HCT116 (cell line): ENCODE measurements at regions not wholly inside any gene's neighbourhood (a gene's known extent, or its start where the extent isn't known, plus 50 kb on each side); places are given as distances from the start of the nearest gene placed in this dataset.

Experiments used
- ATAC-seq: fragments of 200-7000 bp; cut with Tn5 transposase; 2 replicates; pipeline ENCODE4 v1.9.1; 2020; ENCODE audit warnings: mild to moderate bottlenecking, moderate library complexity
- BruUV-seq: library from RNA; stranded (reverse); fragments of 400-500 nt; replicated peaks from 2 replicates; lab custom pipeline; 2021; lab: Mats Ljungman, UMichigan
- CTCF ChIA-PET: fragments of 300-600 bp; sonication (Branson Sonifier 250); formaldehyde crosslinking; loops from one replicate; lab custom pipeline; 2021; ENCODE audit warnings: antibody characterized with exemption; lab: Charles Lee
- POLR2A ChIA-PET: fragments of 300-600, 350-600 bp; sonication (Branson Sonifier 250); formaldehyde crosslinking; loops from one replicate; lab custom pipeline; 2021; ENCODE audit warnings: antibody characterized with exemption; lab: Charles Lee
- RAD21 ChIA-PET, 2 experiments: fragments of 300-600 bp; sonication (Branson Sonifier 250); formaldehyde crosslinking; loops; one replicate each; lab custom pipeline; 2023; ENCODE audit warnings: low total read pairs in 2 of 2; ENCODE audit not compliant: uncharacterized antibody in 2 of 2, unreplicated experiment in 2 of 2, low non-redundant PET in 1 of 2; lab: Charles Lee
- DNase-seq: peaks from one replicate; pipeline ENCODE4 v3.0.0-alpha.2; 2010; ENCODE audit warnings: low read depth, low spot score
- H2AFZ ChIP-seq: fragments of 200-600 bp; shearing (Covaris generic), sonication (generic); 2 replicates; pipeline ENCODE4 v1.6.1; 2017; ENCODE audit warnings: low read depth, mixed run types, mixed read lengths, antibody characterized with exemption, low read length; ENCODE audit not compliant: poor library complexity, severe bottlenecking
- H3K27ac ChIP-seq: 2 replicates; pipeline ENCODE4 v1.5.1; 2012; ENCODE audit warnings: low read depth, low read length
- H3K27me3 ChIP-seq: fragments of 200-600 bp; sonication (generic); 2 replicates; pipeline ENCODE4 v1.6.1; 2016; ENCODE audit warnings: mixed run types, low read length, mixed read lengths; ENCODE audit not compliant: insufficient read depth
- H3K36me3 ChIP-seq, 2 experiments: fragments of 200-500 bp in 1 of 2; fragments of 200-600 bp in 1 of 2; sonication (Bioruptor generic) in 1 of 2; sonication (generic) in 1 of 2; 2 replicates each; pipeline versions ENCODE4 v1.5.1 to v1.6.1; 2014 to 2016; ENCODE audit warnings: low read length in 2 of 2, inconsistent platforms in 1 of 2, mixed read lengths in 1 of 2, mixed run types in 1 of 2; ENCODE audit not compliant: insufficient read depth in 2 of 2, control insufficient read depth in 1 of 2
- H3K4me1 ChIP-seq, 2 experiments: fragments of 200-600 bp in 1 of 2; sonication (generic) in 1 of 2; 2 replicates each; pipeline versions ENCODE4 v1.5.1 to v1.6.1; 2012 to 2017; ENCODE audit warnings: low read length in 2 of 2, inconsistent platforms in 1 of 2, mild to moderate bottlenecking in 1 of 2, mixed read lengths in 1 of 2, mixed run types in 1 of 2, moderate library complexity in 1 of 2; ENCODE audit not compliant: insufficient read depth in 2 of 2, control insufficient read depth in 1 of 2
- H3K4me2 ChIP-seq: fragments of 200-600 bp; sonication (generic); 2 replicates; pipeline ENCODE4 v1.6.1; 2017; ENCODE audit warnings: mixed run types, low read length, mixed read lengths
- H3K4me3 ChIP-seq, 2 experiments: fragments of 200-600 bp in 1 of 2; sonication (generic) in 1 of 2; replicated peaks in 1 of 2; 2 replicates each; pipeline ENCODE4 v1.5.1; 2011 to 2016; ENCODE audit warnings: low read length in 2 of 2, control low read depth in 1 of 2, low read depth in 1 of 2, mild to moderate bottlenecking in 1 of 2, mixed read lengths in 1 of 2, mixed run types in 1 of 2
- H3K79me2 ChIP-seq: fragments of 200-600 bp; sonication (generic); 2 replicates; pipeline ENCODE4 v1.6.1; 2017; ENCODE audit warnings: mild to moderate bottlenecking, mixed run types, low read length, moderate library complexity, mixed read lengths; ENCODE audit not compliant: insufficient read depth
- H3K9ac ChIP-seq: fragments of 200-600 bp; sonication (generic); 2 replicates; pipeline ENCODE4 v1.6.1; 2016; ENCODE audit warnings: low read length, mixed read lengths
- H3K9me2 ChIP-seq: fragments of 200-600 bp; sonication (generic), shearing (Covaris generic); 2 replicates; pipeline ENCODE4 v1.6.1; 2017; ENCODE audit warnings: mixed run types, mild to moderate bottlenecking, moderate library complexity; ENCODE audit not compliant: insufficient read depth
- H3K9me3 ChIP-seq, 2 experiments: fragments of 200-500 bp in 1 of 2; fragments of 200-600 bp in 1 of 2; sonication (Bioruptor generic) in 1 of 2; sonication (generic) in 1 of 2; 2 replicates each; pipeline ENCODE4 v1.6.1; 2014 to 2017; ENCODE audit warnings: low read length in 2 of 2, mixed read lengths in 2 of 2, inconsistent platforms in 1 of 2, low read depth in 1 of 2, mild to moderate bottlenecking in 1 of 2, mixed run types in 1 of 2, moderate library complexity in 1 of 2; ENCODE audit not compliant: control insufficient read depth in 1 of 2, insufficient read depth in 1 of 2
- H4K20me1 ChIP-seq: fragments of 200-600 bp; sonication (generic), shearing (Covaris generic); 2 replicates; pipeline ENCODE4 v1.6.1; 2017; ENCODE audit warnings: mixed run types, mild to moderate bottlenecking, moderate library complexity; ENCODE audit not compliant: insufficient read depth
- CBX3 ChIP-seq: IDR thresholded peaks from 2 replicates; pipeline ENCODE4 v1.6.1; 2012; ENCODE audit warnings: low read depth
- CEBPB ChIP-seq: IDR thresholded peaks from 2 replicates; pipeline ENCODE4 v1.6.1; 2012; ENCODE audit warnings: low read depth
- ELF1 ChIP-seq: IDR thresholded peaks from 2 replicates; pipeline ENCODE4 v1.6.1; 2012; ENCODE audit warnings: low read depth, borderline replicate concordance
- EZH2 ChIP-seq: fragments of 200-600 bp; sonication (generic); IDR thresholded peaks from 2 replicates; pipeline ENCODE4 v1.6.1; 2017; ENCODE audit warnings: antibody characterized with exemption, mixed run types
- EZH2phosphoT487 ChIP-seq: fragments of 200-600 bp; IDR thresholded peaks from 2 replicates; pipeline ENCODE4 v1.6.1; 2018; ENCODE audit warnings: antibody characterized with exemption, borderline replicate concordance
- FOSL1 ChIP-seq: IDR thresholded peaks from 2 replicates; pipeline ENCODE4 v1.6.1; 2012; ENCODE audit warnings: low read depth
- JUND ChIP-seq: IDR thresholded peaks from 2 replicates; pipeline ENCODE4 v1.6.1; 2012
- POLR2A ChIP-seq: IDR thresholded peaks from 2 replicates; pipeline ENCODE4 v1.7.0; 2011; ENCODE audit warnings: borderline replicate concordance; ENCODE audit not compliant: insufficient read depth, insufficient read length; ENCODE audit errors: extremely low read depth
- SP1 ChIP-seq: IDR thresholded peaks from 2 replicates; pipeline ENCODE4 v1.6.1; 2012; ENCODE audit warnings: low read depth
- SRF ChIP-seq: IDR thresholded peaks from 2 replicates; pipeline ENCODE4 v1.6.1; 2012; ENCODE audit warnings: low read depth
- TCF7L2 ChIP-seq: IDR thresholded peaks from 2 replicates; pipeline ENCODE4 v1.7.0; 2011; ENCODE audit warnings: borderline replicate concordance, inconsistent platforms; ENCODE audit not compliant: insufficient read depth, insufficient read length; ENCODE audit errors: extremely low read depth
- YY1 ChIP-seq: IDR thresholded peaks from 2 replicates; pipeline ENCODE4 v1.6.1; 2011; ENCODE audit warnings: low read length, low read depth, moderate library complexity, mild to moderate bottlenecking; ENCODE audit not compliant: insufficient replicate concordance; ENCODE audit errors: extremely low read depth
- ZFX ChIP-seq: fragments of 450-650 bp; IDR thresholded peaks from 2 replicates; pipeline ENCODE4 v1.6.1; 2017
- ZNF274 ChIP-seq: fragments of 200-500 bp; sonication (Bioruptor generic); IDR thresholded peaks from 2 replicates; pipeline ENCODE4 v1.6.1; 2014; ENCODE audit warnings: mild to moderate bottlenecking, low read depth, low read length, inconsistent platforms
- intact Hi-C: fragments of 100-400 bp; cut with micrococcal nuclease; formaldehyde crosslinking; loops from 2 replicates; pipeline ENCODE4 v1.10.0; 2022
- TF ChIP-seq, protein P1 (sequence below): IDR thresholded peaks from 2 replicates; pipeline ENCODE4 v1.6.1; 2012
- TF ChIP-seq, protein P2 (sequence below): IDR thresholded peaks from 2 replicates; pipeline ENCODE4 v1.6.1; 2012; ENCODE audit warnings: low read depth
- TF ChIP-seq, protein P3 (sequence below): IDR thresholded peaks from 2 replicates; pipeline ENCODE4 v1.6.1; 2011; ENCODE audit warnings: mild to moderate bottlenecking, low read length, moderate library complexity; ENCODE audit not compliant: insufficient replicate concordance; ENCODE audit errors: extremely low read depth
- TF ChIP-seq, protein P4 (sequence below), 3 experiments: fragments of 200-600 bp in 1 of 3; sonication (generic) in 1 of 3; IDR thresholded peaks in 2 of 3; conservative IDR thresholded peaks in 1 of 3; 2 replicates each; pipeline ENCODE4 v1.5.1; 2012 to 2017; ENCODE audit warnings: low read depth in 2 of 3, low read length in 2 of 3, antibody characterized with exemption in 1 of 3, borderline replicate concordance in 1 of 3, control low read depth in 1 of 3, mild to moderate bottlenecking in 1 of 3, mixed read lengths in 1 of 3, mixed run types in 1 of 3, moderate library complexity in 1 of 3; ENCODE audit not compliant: insufficient read depth in 1 of 3

- DNase-seq (no peak), ATAC-seq (no peak)
- Histone ChIP-seq H2AFZ (no peak overlapping the region), H3K36me3 (no peaks in the 10 kb centered on the region)
- CTCF ChIA-PET, result no interaction called here
- no peak for TF ChIP-seq SP1
- TF ChIP-seq CEBPB, result no peak
- TF ChIP-seq, protein P1, sequence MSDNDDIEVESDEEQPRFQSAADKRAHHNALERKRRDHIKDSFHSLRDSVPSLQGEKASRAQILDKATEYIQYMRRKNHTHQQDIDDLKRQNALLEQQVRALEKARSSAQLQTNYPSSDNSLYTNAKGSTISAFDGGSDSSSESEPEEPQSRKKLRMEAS, result no peak
- TF ChIP-seq, protein P2, sequence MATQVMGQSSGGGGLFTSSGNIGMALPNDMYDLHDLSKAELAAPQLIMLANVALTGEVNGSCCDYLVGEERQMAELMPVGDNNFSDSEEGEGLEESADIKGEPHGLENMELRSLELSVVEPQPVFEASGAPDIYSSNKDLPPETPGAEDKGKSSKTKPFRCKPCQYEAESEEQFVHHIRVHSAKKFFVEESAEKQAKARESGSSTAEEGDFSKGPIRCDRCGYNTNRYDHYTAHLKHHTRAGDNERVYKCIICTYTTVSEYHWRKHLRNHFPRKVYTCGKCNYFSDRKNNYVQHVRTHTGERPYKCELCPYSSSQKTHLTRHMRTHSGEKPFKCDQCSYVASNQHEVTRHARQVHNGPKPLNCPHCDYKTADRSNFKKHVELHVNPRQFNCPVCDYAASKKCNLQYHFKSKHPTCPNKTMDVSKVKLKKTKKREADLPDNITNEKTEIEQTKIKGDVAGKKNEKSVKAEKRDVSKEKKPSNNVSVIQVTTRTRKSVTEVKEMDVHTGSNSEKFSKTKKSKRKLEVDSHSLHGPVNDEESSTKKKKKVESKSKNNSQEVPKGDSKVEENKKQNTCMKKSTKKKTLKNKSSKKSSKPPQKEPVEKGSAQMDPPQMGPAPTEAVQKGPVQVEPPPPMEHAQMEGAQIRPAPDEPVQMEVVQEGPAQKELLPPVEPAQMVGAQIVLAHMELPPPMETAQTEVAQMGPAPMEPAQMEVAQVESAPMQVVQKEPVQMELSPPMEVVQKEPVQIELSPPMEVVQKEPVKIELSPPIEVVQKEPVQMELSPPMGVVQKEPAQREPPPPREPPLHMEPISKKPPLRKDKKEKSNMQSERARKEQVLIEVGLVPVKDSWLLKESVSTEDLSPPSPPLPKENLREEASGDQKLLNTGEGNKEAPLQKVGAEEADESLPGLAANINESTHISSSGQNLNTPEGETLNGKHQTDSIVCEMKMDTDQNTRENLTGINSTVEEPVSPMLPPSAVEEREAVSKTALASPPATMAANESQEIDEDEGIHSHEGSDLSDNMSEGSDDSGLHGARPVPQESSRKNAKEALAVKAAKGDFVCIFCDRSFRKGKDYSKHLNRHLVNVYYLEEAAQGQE, result no peak
- no peak for TF ChIP-seq POLR2A
- no peak for TF ChIP-seq ELF1
- TF ChIP-seq, protein P3, sequence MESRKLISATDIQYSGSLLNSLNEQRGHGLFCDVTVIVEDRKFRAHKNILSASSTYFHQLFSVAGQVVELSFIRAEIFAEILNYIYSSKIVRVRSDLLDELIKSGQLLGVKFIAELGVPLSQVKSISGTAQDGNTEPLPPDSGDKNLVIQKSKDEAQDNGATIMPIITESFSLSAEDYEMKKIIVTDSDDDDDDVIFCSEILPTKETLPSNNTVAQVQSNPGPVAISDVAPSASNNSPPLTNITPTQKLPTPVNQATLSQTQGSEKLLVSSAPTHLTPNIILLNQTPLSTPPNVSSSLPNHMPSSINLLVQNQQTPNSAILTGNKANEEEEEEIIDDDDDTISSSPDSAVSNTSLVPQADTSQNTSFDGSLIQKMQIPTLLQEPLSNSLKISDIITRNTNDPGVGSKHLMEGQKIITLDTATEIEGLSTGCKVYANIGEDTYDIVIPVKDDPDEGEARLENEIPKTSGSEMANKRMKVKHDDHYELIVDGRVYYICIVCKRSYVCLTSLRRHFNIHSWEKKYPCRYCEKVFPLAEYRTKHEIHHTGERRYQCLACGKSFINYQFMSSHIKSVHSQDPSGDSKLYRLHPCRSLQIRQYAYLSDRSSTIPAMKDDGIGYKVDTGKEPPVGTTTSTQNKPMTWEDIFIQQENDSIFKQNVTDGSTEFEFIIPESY, result no peak
- TF ChIP-seq ZFX, result no peak
- no peak for TF ChIP-seq EZH2
- TF ChIP-seq CBX3, result no peak
- TF ChIP-seq FOSL1, result no peak
- TF ChIP-seq, protein P4, sequence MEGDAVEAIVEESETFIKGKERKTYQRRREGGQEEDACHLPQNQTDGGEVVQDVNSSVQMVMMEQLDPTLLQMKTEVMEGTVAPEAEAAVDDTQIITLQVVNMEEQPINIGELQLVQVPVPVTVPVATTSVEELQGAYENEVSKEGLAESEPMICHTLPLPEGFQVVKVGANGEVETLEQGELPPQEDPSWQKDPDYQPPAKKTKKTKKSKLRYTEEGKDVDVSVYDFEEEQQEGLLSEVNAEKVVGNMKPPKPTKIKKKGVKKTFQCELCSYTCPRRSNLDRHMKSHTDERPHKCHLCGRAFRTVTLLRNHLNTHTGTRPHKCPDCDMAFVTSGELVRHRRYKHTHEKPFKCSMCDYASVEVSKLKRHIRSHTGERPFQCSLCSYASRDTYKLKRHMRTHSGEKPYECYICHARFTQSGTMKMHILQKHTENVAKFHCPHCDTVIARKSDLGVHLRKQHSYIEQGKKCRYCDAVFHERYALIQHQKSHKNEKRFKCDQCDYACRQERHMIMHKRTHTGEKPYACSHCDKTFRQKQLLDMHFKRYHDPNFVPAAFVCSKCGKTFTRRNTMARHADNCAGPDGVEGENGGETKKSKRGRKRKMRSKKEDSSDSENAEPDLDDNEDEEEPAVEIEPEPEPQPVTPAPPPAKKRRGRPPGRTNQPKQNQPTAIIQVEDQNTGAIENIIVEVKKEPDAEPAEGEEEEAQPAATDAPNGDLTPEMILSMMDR (IDR thresholded peaks at IDR 0.05 in 2 of 3, conservative IDR thresholded peaks at IDR 0.05 in 1 of 3; ENCODE audit: borderline replicate concordance in 1 of 3, insufficient read depth in 1 of 3, low read depth in 2 of 3, low read length in 2 of 3), result no peak
- no peak for TF ChIP-seq JUND
- no peak for TF ChIP-seq EZH2phosphoT487
- no peak for TF ChIP-seq ZNF274
- TF ChIP-seq TCF7L2, result no peak
- no peak for TF ChIP-seq SRF
- TF ChIP-seq YY1, result no peak
- TF ChIP-seq, all 23 proteins: peak for 0
- no TSS peak for BruUV-seq
- peaks cover 4 to 7% of the 10 kb centered on the region in 2 experiments; a peak in 2 of 4 replicates for H3K9me3 ChIP-seq
- ChIA-PET POLR2A (no interaction called here), RAD21 (no interaction called here)
- H3K27me3 ChIP-seq, result no peaks in the 10 kb centered on the region
- no peak overlapping the region for H3K9ac ChIP-seq
- no peak overlapping the region for H3K4me3 ChIP-seq
- no peak overlapping the region for H3K4me2 ChIP-seq
- no peaks in the 10 kb centered on the region for H3K9me2 ChIP-seq
- no peak overlapping the region for H3K27ac ChIP-seq
- intact Hi-C loops, result no loop called here
- no peaks in the 10 kb centered on the region for H3K79me2 ChIP-seq
- no peaks in the 10 kb centered on the region for H4K20me1 ChIP-seq
- no peaks in the 10 kb centered on the region for H3K4me1 ChIP-seq
These were observed 179.2 kb upstream of the AUTS2 start for GRCh38 chr7:69418869-69419670.
